H9 (cell line): ENCODE measurements at regions not wholly inside any gene's neighbourhood (a gene's known extent, or its start where the extent isn't known, plus 50 kb on each side); places are given as distances from the start of the nearest gene placed in this dataset.

Source experiments
- DNase-seq: peaks from one replicate; pipeline ENCODE4 v3.0.0-alpha.2; 2017
- H2AFZ ChIP-seq: one replicate; pipeline ENCODE4 v1.6.1; 2013; ENCODE audit warnings: mild to moderate bottlenecking, low read length, control low read depth, moderate library complexity
- H2AK5ac ChIP-seq: 2 replicates; pipeline ENCODE4 v1.6.1; 2013; ENCODE audit warnings: low read length, control low read depth, mixed read lengths; ENCODE audit not compliant: insufficient read length
- H2BK120ac ChIP-seq: one replicate; pipeline ENCODE4 v1.6.1; 2013; ENCODE audit warnings: low read depth, mild to moderate bottlenecking, low read length, control low read depth, inconsistent platforms; ENCODE audit not compliant: poor library complexity, severe bottlenecking
- H2BK12ac ChIP-seq: 2 replicates; pipeline ENCODE4 v1.6.1; 2013; ENCODE audit warnings: low read length, control low read depth, mixed read lengths, low read depth; ENCODE audit not compliant: insufficient read length
- H2BK15ac ChIP-seq: 2 replicates; pipeline ENCODE4 v1.6.1; 2013; ENCODE audit warnings: low read depth, low read length, control low read depth
- H2BK20ac ChIP-seq: one replicate; pipeline ENCODE4 v1.6.1; 2013; ENCODE audit warnings: low read depth, mild to moderate bottlenecking, low read length, control low read depth, inconsistent platforms; ENCODE audit not compliant: poor library complexity, severe bottlenecking
- H2BK5ac ChIP-seq: 2 replicates; pipeline ENCODE4 v1.6.1; 2013; ENCODE audit warnings: low read length, control low read depth, mixed read lengths; ENCODE audit not compliant: insufficient read length
- H3K14ac ChIP-seq: 2 replicates; pipeline ENCODE4 v1.6.1; 2013; ENCODE audit warnings: low read length, control low read depth; ENCODE audit not compliant: insufficient read depth
- H3K18ac ChIP-seq: 2 replicates; pipeline ENCODE4 v1.6.1; 2013; ENCODE audit warnings: low read depth, mild to moderate bottlenecking, mixed read lengths, low read length, control low read depth; ENCODE audit not compliant: insufficient read length
- H3K23ac ChIP-seq: 2 replicates; pipeline ENCODE4 v1.6.1; 2013; ENCODE audit warnings: low read length, control low read depth, mixed read lengths, low read depth; ENCODE audit not compliant: insufficient read length
- H3K23me2 ChIP-seq: 2 replicates; pipeline ENCODE4 v1.6.1; 2013; ENCODE audit warnings: low read depth, mild to moderate bottlenecking, mixed read lengths, low read length, control low read depth; ENCODE audit not compliant: insufficient read length, poor library complexity, severe bottlenecking
- H3K27ac ChIP-seq: 2 replicates; pipeline ENCODE4 v1.5.1; 2013; ENCODE audit warnings: low read length, control low read depth, mixed read lengths, low read depth; ENCODE audit not compliant: insufficient read length
- H3K27me3 ChIP-seq: 2 replicates; pipeline ENCODE4 v1.6.1; 2013; ENCODE audit warnings: low read length, control low read depth, inconsistent platforms; ENCODE audit not compliant: insufficient read depth
- H3K4ac ChIP-seq: 2 replicates; pipeline ENCODE4 v1.6.1; 2013; ENCODE audit warnings: low read depth, mild to moderate bottlenecking, control low read depth, inconsistent platforms, low read length, moderate library complexity
- H3K4me1 ChIP-seq: 2 replicates; pipeline ENCODE4 v1.6.1; 2013; ENCODE audit warnings: low read length, control low read depth, inconsistent platforms; ENCODE audit not compliant: insufficient read depth
- H3K4me2 ChIP-seq: 2 replicates; pipeline ENCODE4 v1.6.1; 2013; ENCODE audit warnings: low read length, control low read depth, mixed read lengths; ENCODE audit not compliant: insufficient read length, insufficient read depth
- H3K56ac ChIP-seq: 2 replicates; pipeline ENCODE4 v1.6.1; 2013; ENCODE audit warnings: low read depth, mild to moderate bottlenecking, mixed read lengths, low read length, control low read depth; ENCODE audit not compliant: insufficient read length
- H3K79me1 ChIP-seq: 2 replicates; pipeline ENCODE4 v1.6.1; 2013; ENCODE audit warnings: low read depth, mild to moderate bottlenecking, moderate library complexity, low read length, control low read depth, inconsistent platforms; ENCODE audit not compliant: insufficient read depth, poor library complexity, severe bottlenecking
- H3K79me2 ChIP-seq: 2 replicates; pipeline ENCODE4 v1.6.1; 2013; ENCODE audit warnings: low read length, control low read depth, inconsistent platforms; ENCODE audit not compliant: insufficient read depth
- H3K9ac ChIP-seq: 2 replicates; pipeline ENCODE4 v1.6.1; 2013; ENCODE audit warnings: low read length, control low read depth, mixed read lengths; ENCODE audit not compliant: insufficient read length; ENCODE audit errors: extremely low read depth
- H3K9me3 ChIP-seq: one replicate; pipeline ENCODE4 v1.6.1; 2013; ENCODE audit warnings: low read depth, low read length, inconsistent platforms; ENCODE audit not compliant: control insufficient read depth
- H3T11ph ChIP-seq: one replicate; pipeline ENCODE4 v1.6.1; 2013; ENCODE audit warnings: mild to moderate bottlenecking, low read length, control low read depth, inconsistent platforms
- H4K20me1 ChIP-seq: one replicate; pipeline ENCODE4 v1.6.1; 2013; ENCODE audit not compliant: control insufficient read depth, insufficient read length, insufficient read depth
- H4K5ac ChIP-seq: 2 replicates; pipeline ENCODE4 v1.6.1; 2013; ENCODE audit warnings: low read depth, mild to moderate bottlenecking, mixed read lengths, low read length, control low read depth; ENCODE audit not compliant: insufficient read length
- H4K8ac ChIP-seq: replicated peaks from 2 replicates; pipeline ENCODE4 v1.6.1; 2013; ENCODE audit warnings: low read length, control low read depth, mixed read lengths, low read depth; ENCODE audit not compliant: insufficient read length
- H4K91ac ChIP-seq: 2 replicates; pipeline ENCODE4 v1.6.1; 2013; ENCODE audit warnings: low read depth, mild to moderate bottlenecking, moderate library complexity, mixed read lengths, low read length, control low read depth; ENCODE audit not compliant: insufficient read length
- H3K27ac Mint-ChIP-seq, 3 experiments: 2 replicates in 2 of 3; 3 replicates in 1 of 3; pipeline ENCODE4 v1.8.0; 2020 to 2021; ENCODE audit warnings: mixed read lengths in 3 of 3, mild to moderate bottlenecking in 1 of 3, moderate library complexity in 1 of 3
- H3K27me3 Mint-ChIP-seq: 2 replicates; pipeline ENCODE4 v1.8.0; 2021; ENCODE audit warnings: low read depth, mild to moderate bottlenecking, moderate library complexity, mixed read lengths
- H3K36me3 Mint-ChIP-seq, 3 experiments: 2 replicates in 2 of 3; 3 replicates in 1 of 3; pipeline ENCODE4 v1.8.0; 2020 to 2021; ENCODE audit warnings: low read depth in 3 of 3, mixed read lengths in 3 of 3; ENCODE audit not compliant: insufficient read depth in 1 of 3
- H3K4me1 Mint-ChIP-seq, 2 experiments: 2 replicates each; pipeline ENCODE4 v1.8.0; 2020; ENCODE audit warnings: mixed read lengths in 2 of 2
- H3K4me3 Mint-ChIP-seq, 2 experiments: 2 replicates in 1 of 2; 3 replicates in 1 of 2; pipeline ENCODE4 v1.8.0; 2020 to 2021; ENCODE audit warnings: mild to moderate bottlenecking in 2 of 2, mixed read lengths in 2 of 2, moderate library complexity in 1 of 2
- H3K9me3 Mint-ChIP-seq, 2 experiments: 2 replicates in 1 of 2; 3 replicates in 1 of 2; pipeline ENCODE4 v1.8.0; 2020; ENCODE audit warnings: mild to moderate bottlenecking in 2 of 2, mixed read lengths in 2 of 2, moderate library complexity in 1 of 2
- WGBS: extraction: QIAGEN DNeasy Blood & Tissue Kit; methylation state at CpG from one replicate; pipeline ENCODE4 v1.1.7; 2013; ENCODE audit warnings: missing lambda C conversion rate, low lambda C conversion rate, mixed read lengths; ENCODE audit not compliant: insufficient read length; ENCODE audit errors: extremely low coverage; 5-methylcytosine and 5-hydroxymethylcytosine counted together
- TF ChIP-seq, protein P1 (sequence below): fragments of 200-600 bp; sonication (generic); conservative IDR thresholded peaks from 3 replicates; pipeline ENCODE4 v1.8.0; 2021; ENCODE audit warnings: antibody characterized with exemption, mild to moderate bottlenecking

DNA sequence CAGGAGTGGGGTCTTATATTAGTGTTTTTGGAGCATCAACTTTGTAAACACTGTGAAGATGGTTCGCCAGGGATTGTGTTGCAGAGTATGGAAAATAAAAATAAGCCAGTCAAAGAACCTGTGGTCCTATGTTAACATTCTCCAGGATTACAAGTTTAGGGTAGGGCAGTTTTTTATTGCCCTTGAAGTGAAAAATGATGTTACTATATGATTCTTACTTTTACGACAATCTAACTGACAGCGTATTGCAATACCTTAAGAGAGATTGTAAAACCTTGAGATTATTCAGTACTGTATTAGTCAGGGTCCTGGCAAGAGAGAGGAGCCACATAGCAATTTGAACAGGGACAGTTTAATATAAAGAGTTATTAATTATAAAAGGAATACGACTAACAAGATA lies 144.7 kb upstream of the ZNF608 start:
- H3K27me3 ChIP-seq: no peaks in the 10 kb centered on the region
- no peak for DNase-seq
- no peaks in the 10 kb centered on the region for H3K23me2 ChIP-seq
- H4K8ac ChIP-seq: no peak overlapping the region
- no peaks in the 10 kb centered on the region for H3K79me2 ChIP-seq
- no peak overlapping the region for H3T11ph ChIP-seq
- no peak overlapping the region for H4K5ac ChIP-seq
- H2AFZ ChIP-seq: no peak overlapping the region
- TF ChIP-seq, protein P1, sequence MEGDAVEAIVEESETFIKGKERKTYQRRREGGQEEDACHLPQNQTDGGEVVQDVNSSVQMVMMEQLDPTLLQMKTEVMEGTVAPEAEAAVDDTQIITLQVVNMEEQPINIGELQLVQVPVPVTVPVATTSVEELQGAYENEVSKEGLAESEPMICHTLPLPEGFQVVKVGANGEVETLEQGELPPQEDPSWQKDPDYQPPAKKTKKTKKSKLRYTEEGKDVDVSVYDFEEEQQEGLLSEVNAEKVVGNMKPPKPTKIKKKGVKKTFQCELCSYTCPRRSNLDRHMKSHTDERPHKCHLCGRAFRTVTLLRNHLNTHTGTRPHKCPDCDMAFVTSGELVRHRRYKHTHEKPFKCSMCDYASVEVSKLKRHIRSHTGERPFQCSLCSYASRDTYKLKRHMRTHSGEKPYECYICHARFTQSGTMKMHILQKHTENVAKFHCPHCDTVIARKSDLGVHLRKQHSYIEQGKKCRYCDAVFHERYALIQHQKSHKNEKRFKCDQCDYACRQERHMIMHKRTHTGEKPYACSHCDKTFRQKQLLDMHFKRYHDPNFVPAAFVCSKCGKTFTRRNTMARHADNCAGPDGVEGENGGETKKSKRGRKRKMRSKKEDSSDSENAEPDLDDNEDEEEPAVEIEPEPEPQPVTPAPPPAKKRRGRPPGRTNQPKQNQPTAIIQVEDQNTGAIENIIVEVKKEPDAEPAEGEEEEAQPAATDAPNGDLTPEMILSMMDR: no peak
- no peak overlapping the region for H2BK15ac ChIP-seq
- WGBS: no CpG with 5 or more reads among the region's 4 CpGs
- no peaks in the 10 kb centered on the region for H4K20me1 ChIP-seq
- H3K79me1 ChIP-seq: no peaks in the 10 kb centered on the region
- Mint-ChIP-seq H3K27ac (no peak overlapping the region), H3K9me3 (peaks cover 0 to 6% of the 10 kb centered on the region in 2 experiments; a peak in 2 of 5 replicates), H3K27me3 (no peaks in the 10 kb centered on the region), H3K4me1 (peaks cover 38% of the 10 kb centered on the region in 2 experiments), H3K4me3 (no peak overlapping the region), H3K36me3 (peaks cover 4 to 9% (median 7%) of the 10 kb centered on the region in 3 experiments; a peak in 6 of 7 replicates)
- H2BK5ac ChIP-seq: no peak overlapping the region
- H3K9ac ChIP-seq: no peak overlapping the region
- H3K14ac ChIP-seq: no peak overlapping the region
- no peak overlapping the region for H2BK20ac ChIP-seq
- no peak overlapping the region for H2BK120ac ChIP-seq
- H3K18ac ChIP-seq: no peak overlapping the region
- no peak overlapping the region for H3K4ac ChIP-seq
- peaks cover 9% of the 10 kb centered on the region; the same call in 1 of the 2 replicates for H3K4me1 ChIP-seq
- no peak overlapping the region for H3K23ac ChIP-seq
- H2BK12ac ChIP-seq: no peak overlapping the region
- H3K4me2 ChIP-seq: no peak overlapping the region
- H3K9me3 ChIP-seq: no peaks in the 10 kb centered on the region
- no peak overlapping the region for H4K91ac ChIP-seq
- H3K56ac ChIP-seq: no peak overlapping the region
- no peak overlapping the region for H2AK5ac ChIP-seq
- no peak overlapping the region for H3K27ac ChIP-seq
